ENCODE measurements at regions not wholly inside any gene's neighbourhood (a gene's known extent, or its start where the extent isn't known, plus 50 kb on each side); places are given as distances from the start of the nearest gene placed in this dataset.

DNA sequence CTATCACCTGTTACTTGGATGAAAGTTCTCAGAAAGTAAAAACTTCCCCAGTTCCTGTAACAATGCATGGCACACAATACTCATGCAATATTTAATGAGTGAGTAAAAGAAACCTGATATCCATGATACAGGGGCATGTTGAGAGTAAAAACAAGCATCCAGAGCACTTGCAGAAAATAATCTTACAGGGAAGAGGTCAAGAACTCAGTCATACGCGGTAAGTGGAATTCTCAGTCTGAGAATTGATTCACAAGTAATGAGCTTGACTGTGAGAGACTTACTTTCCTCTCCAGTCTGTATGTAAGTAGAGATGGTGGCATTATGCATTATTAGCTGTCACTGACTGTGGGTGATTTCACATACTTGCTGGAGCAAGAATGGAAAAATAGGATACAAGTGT lies 976.9 kb downstream of the BRINP3 start:
- no peaks in the 10 kb centered on the region for H3K9me3 ChIP-seq (ENCODE audit: insufficient read depth, low read length, severe bottlenecking)
- H3K27me3 ChIP-seq (ENCODE audit: insufficient read depth, low read length, poor library complexity) = no peaks in the 10 kb centered on the region
- no peak overlapping the region for H3K27ac ChIP-seq (ENCODE audit: low read length)
- no peaks in the 10 kb centered on the region for H3K79me2 ChIP-seq (ENCODE audit: insufficient read depth, low read length)
- H3K36me3 ChIP-seq (ENCODE audit: insufficient read depth, low read length) = no peaks in the 10 kb centered on the region
- no peak overlapping the region for H3K9ac ChIP-seq (ENCODE audit: low read depth, low read length)
- ATAC-seq (ENCODE audit: insufficient read depth, low read depth) (no peak), DNase-seq (no peak)
- H3K4me1 ChIP-seq (ENCODE audit: insufficient read depth, low read length) = no peaks in the 10 kb centered on the region
- TF ChIP-seq EZH2 (IDR thresholded peaks at IDR 0.05; ENCODE audit: borderline replicate concordance, low read depth, low read length, severe bottlenecking) = no peak
- TF ChIP-seq, protein P1, sequence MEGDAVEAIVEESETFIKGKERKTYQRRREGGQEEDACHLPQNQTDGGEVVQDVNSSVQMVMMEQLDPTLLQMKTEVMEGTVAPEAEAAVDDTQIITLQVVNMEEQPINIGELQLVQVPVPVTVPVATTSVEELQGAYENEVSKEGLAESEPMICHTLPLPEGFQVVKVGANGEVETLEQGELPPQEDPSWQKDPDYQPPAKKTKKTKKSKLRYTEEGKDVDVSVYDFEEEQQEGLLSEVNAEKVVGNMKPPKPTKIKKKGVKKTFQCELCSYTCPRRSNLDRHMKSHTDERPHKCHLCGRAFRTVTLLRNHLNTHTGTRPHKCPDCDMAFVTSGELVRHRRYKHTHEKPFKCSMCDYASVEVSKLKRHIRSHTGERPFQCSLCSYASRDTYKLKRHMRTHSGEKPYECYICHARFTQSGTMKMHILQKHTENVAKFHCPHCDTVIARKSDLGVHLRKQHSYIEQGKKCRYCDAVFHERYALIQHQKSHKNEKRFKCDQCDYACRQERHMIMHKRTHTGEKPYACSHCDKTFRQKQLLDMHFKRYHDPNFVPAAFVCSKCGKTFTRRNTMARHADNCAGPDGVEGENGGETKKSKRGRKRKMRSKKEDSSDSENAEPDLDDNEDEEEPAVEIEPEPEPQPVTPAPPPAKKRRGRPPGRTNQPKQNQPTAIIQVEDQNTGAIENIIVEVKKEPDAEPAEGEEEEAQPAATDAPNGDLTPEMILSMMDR (IDR thresholded peaks at IDR 0.05; ENCODE audit: borderline replicate concordance, extremely low read depth, low read length, poor library complexity, severe bottlenecking) = no peak
- H4K20me1 ChIP-seq (ENCODE audit: insufficient read depth, low read length) = no peaks in the 10 kb centered on the region
- H3K4me3 ChIP-seq (ENCODE audit: low read depth in 1 of 2, low read length in 2 of 2) = no peak overlapping the region
- H3K4me2 ChIP-seq (ENCODE audit: insufficient read depth, low read length) = no peak overlapping the region
- H2AFZ ChIP-seq (ENCODE audit: low read depth, low read length) = no peak overlapping the region

DNA sequence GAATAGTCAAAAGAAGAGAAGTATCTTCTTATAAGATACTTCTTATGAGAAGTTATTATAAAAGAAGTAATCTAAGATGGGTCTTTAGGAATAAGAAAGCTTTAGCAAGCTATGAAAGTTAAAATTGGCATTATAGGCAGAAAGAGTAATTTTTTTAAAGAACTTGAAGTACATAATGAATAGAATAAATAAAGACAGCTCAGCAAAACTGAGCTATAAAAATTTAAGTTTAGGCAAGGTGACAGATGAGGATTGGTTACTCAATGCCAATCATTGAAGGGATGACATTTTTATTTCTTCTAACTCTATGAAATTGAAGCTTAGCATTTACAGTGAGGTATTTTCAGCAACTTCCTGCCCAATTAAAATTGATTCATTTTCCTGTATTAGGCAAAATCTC lies 966.8 kb downstream of the BRINP3 start:
- ATAC-seq (ENCODE audit: insufficient read depth, low read depth) (no peak), DNase-seq (no peak)
- Histone ChIP-seq H3K4me1 (ENCODE audit: insufficient read depth, low read length) (no peaks in the 10 kb centered on the region), H3K27ac (ENCODE audit: low read length) (no peak overlapping the region), H2AFZ (ENCODE audit: low read depth, low read length) (no peak overlapping the region), H3K36me3 (ENCODE audit: insufficient read depth, low read length) (no peaks in the 10 kb centered on the region), H3K27me3 (ENCODE audit: insufficient read depth, low read length, poor library complexity) (no peaks in the 10 kb centered on the region), H4K20me1 (ENCODE audit: insufficient read depth, low read length) (no peaks in the 10 kb centered on the region), H3K9me3 (ENCODE audit: insufficient read depth, low read length, severe bottlenecking) (no peaks in the 10 kb centered on the region), H3K4me2 (ENCODE audit: insufficient read depth, low read length) (no peak overlapping the region), H3K79me2 (ENCODE audit: insufficient read depth, low read length) (no peaks in the 10 kb centered on the region), H3K9ac (ENCODE audit: low read depth, low read length) (no peak overlapping the region), H3K4me3 (ENCODE audit: low read depth in 1 of 2, low read length in 2 of 2) (no peak overlapping the region)
- TF ChIP-seq EZH2 (IDR thresholded peaks at IDR 0.05; ENCODE audit: borderline replicate concordance, low read depth, low read length, severe bottlenecking) = no peak
- TF ChIP-seq, protein P1 (IDR thresholded peaks at IDR 0.05; ENCODE audit: borderline replicate concordance, extremely low read depth, low read length, poor library complexity, severe bottlenecking) = no peak

DNA sequence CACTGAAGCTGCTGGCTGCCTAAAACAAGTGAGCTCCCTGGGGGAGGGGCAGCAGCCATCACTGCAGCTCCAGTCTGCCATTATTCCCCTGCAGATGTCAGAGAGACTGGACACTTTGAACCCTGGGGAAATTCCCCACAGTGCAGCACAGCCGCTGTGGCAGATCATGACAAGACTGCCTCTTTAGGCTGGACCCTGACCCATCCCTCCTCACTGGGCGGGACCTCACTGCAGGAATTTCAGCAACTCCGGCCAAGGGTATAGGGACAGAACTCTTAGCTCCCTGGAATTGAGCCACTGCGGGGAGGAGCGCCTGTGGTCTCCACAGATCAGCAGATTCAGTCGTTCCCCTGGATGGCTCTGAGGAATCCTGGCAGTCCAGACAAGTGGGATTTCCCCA lies 964.6 kb downstream of the BRINP3 start:
- TF ChIP-seq, protein P1 (IDR thresholded peaks at IDR 0.05; ENCODE audit: borderline replicate concordance, extremely low read depth, low read length, poor library complexity, severe bottlenecking) = no peak
- no peak for TF ChIP-seq EZH2 (IDR thresholded peaks at IDR 0.05; ENCODE audit: borderline replicate concordance, low read depth, low read length, severe bottlenecking)

DNA sequence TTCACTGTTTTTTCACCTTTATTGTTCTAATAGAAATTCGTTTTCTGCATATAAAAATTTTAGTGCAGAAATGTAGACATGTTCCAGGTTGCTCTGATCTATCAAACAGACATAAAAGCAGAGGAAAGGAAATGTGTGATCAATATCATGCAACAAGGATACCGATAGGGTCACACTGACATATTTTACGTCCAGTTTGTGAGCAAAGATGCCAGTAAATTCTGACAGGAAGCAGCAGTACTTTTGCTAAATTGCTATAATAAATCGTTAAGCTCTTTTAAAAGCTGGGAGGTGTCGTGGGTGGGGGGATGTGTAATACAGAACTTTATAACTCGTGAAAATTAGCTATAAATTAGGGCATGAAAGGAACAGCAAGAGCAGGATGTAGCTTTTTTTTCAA lies 955.2 kb downstream of the BRINP3 start:
- no peak overlapping the region for H2AFZ ChIP-seq (ENCODE audit: low read depth, low read length)
- ATAC-seq (ENCODE audit: insufficient read depth, low read depth) (no peak), DNase-seq (no peak)
- H3K4me1 ChIP-seq (ENCODE audit: insufficient read depth, low read length) = no peaks in the 10 kb centered on the region
- no peaks in the 10 kb centered on the region for H3K27me3 ChIP-seq (ENCODE audit: insufficient read depth, low read length, poor library complexity)
- H3K4me2 ChIP-seq (ENCODE audit: insufficient read depth, low read length) = no peak overlapping the region
- H3K79me2 ChIP-seq (ENCODE audit: insufficient read depth, low read length) = no peaks in the 10 kb centered on the region
- H3K9me3 ChIP-seq (ENCODE audit: insufficient read depth, low read length, severe bottlenecking) = no peaks in the 10 kb centered on the region
- TF ChIP-seq EZH2 (IDR thresholded peaks at IDR 0.05; ENCODE audit: borderline replicate concordance, low read depth, low read length, severe bottlenecking) = no peak
- TF ChIP-seq, protein P1 (IDR thresholded peaks at IDR 0.05; ENCODE audit: borderline replicate concordance, extremely low read depth, low read length, poor library complexity, severe bottlenecking) = no peak
- H3K36me3 ChIP-seq (ENCODE audit: insufficient read depth, low read length) = no peaks in the 10 kb centered on the region
- H3K4me3 ChIP-seq (ENCODE audit: low read depth in 1 of 2, low read length in 2 of 2) = no peak overlapping the region
- no peak overlapping the region for H3K9ac ChIP-seq (ENCODE audit: low read depth, low read length)
- no peak overlapping the region for H3K27ac ChIP-seq (ENCODE audit: low read length)
- H4K20me1 ChIP-seq (ENCODE audit: insufficient read depth, low read length) = no peaks in the 10 kb centered on the region

More for the DNA sequence above, 964.6 kb downstream of the BRINP3 start:
- no peaks in the 10 kb centered on the region for H3K4me1 ChIP-seq (ENCODE audit: insufficient read depth, low read length)
- no peak for ATAC-seq (ENCODE audit: insufficient read depth, low read depth)
- H4K20me1 ChIP-seq (ENCODE audit: insufficient read depth, low read length) = no peaks in the 10 kb centered on the region
- no peak overlapping the region for H3K9ac ChIP-seq (ENCODE audit: low read depth, low read length)
- H2AFZ ChIP-seq (ENCODE audit: low read depth, low read length) = no peak overlapping the region
- DNase-seq = no peak
- H3K9me3 ChIP-seq (ENCODE audit: insufficient read depth, low read length, severe bottlenecking) = no peaks in the 10 kb centered on the region
- no peaks in the 10 kb centered on the region for H3K79me2 ChIP-seq (ENCODE audit: insufficient read depth, low read length)
- no peaks in the 10 kb centered on the region for H3K27me3 ChIP-seq (ENCODE audit: insufficient read depth, low read length, poor library complexity)
- no peak overlapping the region for H3K4me3 ChIP-seq (ENCODE audit: low read depth in 1 of 2, low read length in 2 of 2)
- no peak overlapping the region for H3K27ac ChIP-seq (ENCODE audit: low read length)
- no peak overlapping the region for H3K4me2 ChIP-seq (ENCODE audit: insufficient read depth, low read length)
- no peaks in the 10 kb centered on the region for H3K36me3 ChIP-seq (ENCODE audit: insufficient read depth, low read length)
